DND-41 (cell line): ENCODE measurements at regions not wholly inside any gene's neighbourhood (a gene's known extent, or its start where the extent isn't known, plus 50 kb on each side); places are given as distances from the start of the nearest gene placed in this dataset.

Experiments
- CTCF ChIP-seq: IDR thresholded peaks from 2 replicates; pipeline ENCODE4 v1.5.1; 2012; ENCODE audit warnings: borderline replicate concordance, low read length, moderate library complexity, mild to moderate bottlenecking; ENCODE audit not compliant: poor library complexity, severe bottlenecking; ENCODE audit errors: extremely low read depth
- EZH2 ChIP-seq: IDR thresholded peaks from 3 replicates; pipeline ENCODE4 v1.6.1; 2012; ENCODE audit warnings: borderline replicate concordance, low read depth, mild to moderate bottlenecking, moderate library complexity, low read length, inconsistent platforms; ENCODE audit not compliant: severe bottlenecking

GRCh38 chr22:47343611-47344010, 581.2 kb downstream of the TBC1D22A start:
- TF ChIP-seq CTCF (no peak), EZH2 (no peak)
